Caco-2 (cell line): ENCODE measurements at regions not wholly inside any gene's neighbourhood (a gene's known extent, or its start where the extent isn't known, plus 50 kb on each side); places are given as distances from the start of the nearest gene placed in this dataset.

Source experiments
- BruUV-seq: library from RNA; stranded (reverse); fragments of 400-500 nt; replicated peaks from 2 replicates; lab custom pipeline; 2021; lab: Mats Ljungman, UMichigan
- CTCF ChIA-PET: fragments of 300-600 bp; sonication (Branson Sonifier 250); formaldehyde crosslinking; loops from one replicate; lab custom pipeline; 2022; ENCODE audit warnings: antibody characterized with exemption; lab: Charles Lee
- POLR2A ChIA-PET: fragments of 300-600 bp; sonication (Branson Sonifier 250); formaldehyde crosslinking; loops from one replicate; lab custom pipeline; 2022; ENCODE audit warnings: antibody characterized with exemption; lab: Charles Lee
- DNase-seq, 2 experiments: peaks; one replicate each; pipeline versions ENCODE4 v3.0.0 to v3.0.0-alpha.2; 2020 to 2022
- H3K27me3 ChIP-seq: replicated peaks from 2 replicates; pipeline ENCODE4 v1.6.0; 2011; ENCODE audit warnings: low read length; ENCODE audit not compliant: control insufficient read depth, insufficient read depth
- H3K36me3 ChIP-seq: 2 replicates; pipeline ENCODE4 v1.5.1; 2011; ENCODE audit warnings: low read length; ENCODE audit not compliant: control insufficient read depth, insufficient read depth
- H3K4me1 ChIP-seq: fragments of 250-450 bp; sonication (Bioruptor Pico); 2 replicates; pipeline ENCODE4 v1.5.1; 2020; ENCODE audit warnings: mild to moderate bottlenecking
- H3K4me3 ChIP-seq: 2 replicates; pipeline ENCODE4 v1.5.1; 2011; ENCODE audit warnings: low read depth, mild to moderate bottlenecking, control low read depth, low read length
- H3K9me3 ChIP-seq: fragments of 250-450 bp; sonication (Bioruptor Pico); 2 replicates; pipeline ENCODE4 v1.5.1; 2020; ENCODE audit warnings: mild to moderate bottlenecking, moderate library complexity
- H3K27ac Mint-ChIP-seq: one replicate; pipeline ENCODE4 v1.8.0; 2022; ENCODE audit warnings: mixed read lengths; ENCODE audit not compliant: unreplicated experiment
- H3K27me3 Mint-ChIP-seq: one replicate; pipeline ENCODE4 v1.8.0; 2022; ENCODE audit warnings: mixed read lengths; ENCODE audit not compliant: insufficient read depth, unreplicated experiment
- H3K36me3 Mint-ChIP-seq: one replicate; pipeline ENCODE4 v1.8.0; 2022; ENCODE audit warnings: mild to moderate bottlenecking, mixed read lengths; ENCODE audit not compliant: insufficient read depth, unreplicated experiment
- H3K4me1 Mint-ChIP-seq: one replicate; pipeline ENCODE4 v1.8.0; 2022; ENCODE audit warnings: low read depth, mixed read lengths; ENCODE audit not compliant: unreplicated experiment
- H3K4me3 Mint-ChIP-seq: one replicate; pipeline ENCODE4 v1.8.0; 2022; ENCODE audit warnings: mild to moderate bottlenecking, moderate library complexity, mixed read lengths; ENCODE audit not compliant: unreplicated experiment
- H3K9me3 Mint-ChIP-seq: one replicate; pipeline ENCODE4 v1.8.0; 2022; ENCODE audit warnings: mixed read lengths; ENCODE audit not compliant: unreplicated experiment
- CTCF ChIP-seq, 2 experiments: fragments of 200-600 bp in 1 of 2; IDR thresholded peaks; 1 replicate in 1 of 2; 2 replicates in 1 of 2; pipeline versions ENCODE4 v1.5.1 to v1.8.0; 2011 to 2022; ENCODE audit warnings: antibody characterized with exemption in 1 of 2, control low read depth in 1 of 2, inconsistent platforms in 1 of 2, low read depth in 1 of 2, low read length in 1 of 2, mild to moderate bottlenecking in 1 of 2, moderate library complexity in 1 of 2; ENCODE audit not compliant: insufficient read depth in 1 of 2, severe bottlenecking in 1 of 2, unreplicated experiment in 1 of 2
- intact Hi-C: fragments of 100-400 bp; cut with micrococcal nuclease; formaldehyde crosslinking; loops from one replicate; pipeline ENCODE4 v1.10.0; 2022; ENCODE audit not compliant: unreplicated experiment

DNA sequence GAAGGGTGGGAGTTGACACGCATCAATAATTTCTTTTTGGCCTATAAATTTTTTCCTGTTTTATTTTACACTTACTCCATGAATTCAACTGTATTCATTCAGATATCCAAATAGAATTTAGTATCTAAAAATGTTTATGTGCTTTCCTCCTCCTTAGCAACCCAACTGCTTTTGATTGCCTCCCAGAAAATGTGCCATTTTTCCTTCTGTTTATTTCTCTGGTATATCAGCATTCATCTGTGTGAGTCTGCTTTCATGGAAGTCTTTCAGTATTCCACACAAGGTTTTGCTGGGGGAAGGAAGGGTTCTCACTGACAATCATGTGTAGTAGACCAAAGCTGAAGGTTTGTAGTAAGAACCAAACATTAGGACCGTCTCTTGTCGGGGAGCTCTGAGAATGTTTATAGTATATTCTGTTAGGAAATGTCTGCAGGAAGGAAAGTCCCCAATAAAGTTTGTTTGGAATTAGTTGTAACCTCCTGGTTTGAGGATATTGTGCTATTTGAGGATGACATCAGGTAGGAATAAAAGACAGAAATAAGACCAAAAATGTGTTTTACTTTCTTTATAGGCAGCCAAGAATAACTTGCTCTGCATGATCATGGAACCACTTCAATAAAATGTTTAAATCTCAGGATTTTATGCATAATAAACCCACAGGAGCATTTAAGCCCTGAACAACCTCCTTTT, 673.6 kb upstream of the INTU start:
- no peaks in the 10 kb centered on the region for H3K36me3 Mint-ChIP-seq
- DNase-seq = no peak
- no peaks in the 10 kb centered on the region for H3K4me1 Mint-ChIP-seq
- TF ChIP-seq CTCF (IDR thresholded peaks at IDR 0.05; ENCODE audit: insufficient read depth in 1 of 2, low read depth in 1 of 2, low read length in 1 of 2, severe bottlenecking in 1 of 2, unreplicated experiment in 1 of 2) = no peak
- Histone ChIP-seq H3K4me1 (no peaks in the 10 kb centered on the region), H3K9me3 (no peaks in the 10 kb centered on the region), H3K27me3 (no peaks in the 10 kb centered on the region), H3K36me3 (no peaks in the 10 kb centered on the region), H3K4me3 (no peak overlapping the region)
- no TSS peak for BruUV-seq
- no peak overlapping the region for H3K27ac Mint-ChIP-seq
- H3K27me3 Mint-ChIP-seq = no peaks in the 10 kb centered on the region
- ChIA-PET CTCF (no interaction called here), POLR2A (no interaction called here)
- intact Hi-C loops = no loop called here
- no peak overlapping the region for H3K4me3 Mint-ChIP-seq
- H3K9me3 Mint-ChIP-seq = no peaks in the 10 kb centered on the region

DNA sequence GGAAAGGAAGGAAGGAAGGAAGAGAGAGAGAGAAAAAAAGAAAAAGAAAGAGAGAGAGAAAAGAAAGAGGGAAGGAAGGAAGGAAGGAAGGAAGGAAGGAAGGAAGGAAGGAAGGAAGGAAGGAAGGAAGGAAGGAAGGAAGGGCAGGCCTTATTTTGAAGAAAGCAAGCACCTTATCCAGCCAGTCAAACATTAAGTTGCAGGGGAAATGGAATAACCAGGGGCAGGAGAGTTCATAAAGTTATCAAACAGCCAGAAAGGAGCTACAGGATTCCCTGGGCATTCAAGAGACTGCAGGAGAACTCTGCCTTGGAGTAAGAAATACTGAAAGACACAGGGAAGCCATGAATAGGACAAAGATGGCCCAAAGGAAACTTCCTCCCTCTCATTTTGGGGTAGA, 672.0 kb upstream of the INTU start:
- Mint-ChIP-seq H3K9me3 (no peaks in the 10 kb centered on the region), H3K4me1 (no peaks in the 10 kb centered on the region), H3K27me3 (peaks cover 2% of the 10 kb centered on the region), H3K27ac (no peak overlapping the region), H3K4me3 (no peak overlapping the region), H3K36me3 (no peaks in the 10 kb centered on the region)
- Histone ChIP-seq H3K4me1 (no peaks in the 10 kb centered on the region), H3K36me3 (no peaks in the 10 kb centered on the region), H3K27me3 (no peaks in the 10 kb centered on the region), H3K4me3 (no peak overlapping the region), H3K9me3 (no peaks in the 10 kb centered on the region)
- BruUV-seq = no TSS peak
- intact Hi-C loops = no loop called here
- DNase-seq = no peak
- ChIA-PET POLR2A (no interaction called here), CTCF (no interaction called here)
- TF ChIP-seq CTCF (IDR thresholded peaks at IDR 0.05; ENCODE audit: insufficient read depth in 1 of 2, low read depth in 1 of 2, low read length in 1 of 2, severe bottlenecking in 1 of 2, unreplicated experiment in 1 of 2) = no peak

- intact Hi-C loops = no loop called here
- H3K36me3 Mint-ChIP-seq = no peaks in the 10 kb centered on the region
- TF ChIP-seq CTCF (IDR thresholded peaks at IDR 0.05; ENCODE audit: insufficient read depth in 1 of 2, low read depth in 1 of 2, low read length in 1 of 2, severe bottlenecking in 1 of 2, unreplicated experiment in 1 of 2) = no peak
- no TSS peak for BruUV-seq
- Histone ChIP-seq H3K27me3 (no peaks in the 10 kb centered on the region), H3K36me3 (no peaks in the 10 kb centered on the region), H3K4me3 (no peak overlapping the region), H3K4me1 (no peaks in the 10 kb centered on the region), H3K9me3 (no peaks in the 10 kb centered on the region)
- no peak for DNase-seq
- no peaks in the 10 kb centered on the region for H3K4me1 Mint-ChIP-seq
- POLR2A ChIA-PET = no interaction called here
- H3K9me3 Mint-ChIP-seq = no peaks in the 10 kb centered on the region
- H3K27me3 Mint-ChIP-seq = peaks cover 2% of the 10 kb centered on the region
- CTCF ChIA-PET = no interaction called here
- no peak overlapping the region for H3K4me3 Mint-ChIP-seq
- no peak overlapping the region for H3K27ac Mint-ChIP-seq
Measured at GRCh38 chr4:126961661-126962060, 671.1 kb upstream of the INTU start.
